HG02938 (cell line): ENCODE measurements at regions not wholly inside any gene's neighbourhood (a gene's known extent, or its start where the extent isn't known, plus 50 kb on each side); places are given as distances from the start of the nearest gene placed in this dataset.
"Not testable (repeated sequence)": the region's sequence is repeated elsewhere in the genome, so short reads cannot be mapped to it uniquely, and the experiment has no call there.

Source experiments
- ATAC-seq: cut with Tn5 transposase; IDR thresholded peaks from one replicate; pipeline ENCODE4 v1.9.1; 2021; ENCODE audit warnings: mild to moderate bottlenecking, moderate library complexity; ENCODE audit not compliant: unreplicated experiment

- not testable (repeated sequence) for ATAC-seq
Measured at GRCh38 chr15:38797506-38797905, 232.9 kb upstream of the RASGRP1 start.

- not testable (repeated sequence) for ATAC-seq
Measured at GRCh38 chr15:38799202-38799601, 234.6 kb upstream of the RASGRP1 start.

- ATAC-seq = no peak
Measured at GRCh38 chr15:38809621-38810020, 245.0 kb upstream of the RASGRP1 start.

GRCh38 chr15:38810686-38811085 lies 246.1 kb upstream of the RASGRP1 start:
- ATAC-seq = no peak

GRCh38 chr15:38814254-38814653 lies 249.6 kb upstream of the RASGRP1 start:
- not testable (repeated sequence) for ATAC-seq

GRCh38 chr15:38814891-38815290 lies 250.3 kb upstream of the RASGRP1 start:
- ATAC-seq = no peak

GRCh38 chr15:38817427-38818156 lies 253.0 kb upstream of the RASGRP1 start:
- ATAC-seq = peak; percentile 86

- ATAC-seq = no peak
Measured at GRCh38 chr15:38818157-38818790, 253.7 kb upstream of the RASGRP1 start.

GRCh38 chr15:38819387-38819950 lies 254.9 kb upstream of the RASGRP1 start:
- ATAC-seq = no peak

- no peak for ATAC-seq
Measured at GRCh38 chr15:38823263-38823662, 258.6 kb upstream of the RASGRP1 start.

GRCh38 chr15:38824719-38825118 lies 260.1 kb upstream of the RASGRP1 start:
- ATAC-seq = no peak

- no peak for ATAC-seq
Measured at GRCh38 chr15:38826880-38827279, 262.3 kb upstream of the RASGRP1 start.

GRCh38 chr15:38828031-38828532 lies 263.5 kb upstream of the RASGRP1 start:
- ATAC-seq = no peak

- ATAC-seq = no peak
Measured at GRCh38 chr15:38829086-38829485, 264.5 kb upstream of the RASGRP1 start.

- ATAC-seq = no peak
Measured at GRCh38 chr15:38842226-38842625, 277.6 kb upstream of the RASGRP1 start.

GRCh38 chr15:38843051-38843501 lies 278.5 kb upstream of the RASGRP1 start:
- no peak for ATAC-seq

- no peak for ATAC-seq
Measured at GRCh38 chr15:38843736-38844590, 279.3 kb upstream of the RASGRP1 start.

GRCh38 chr15:38844736-38845135 lies 280.1 kb upstream of the RASGRP1 start:
- no peak for ATAC-seq

- ATAC-seq = no peak
Measured at GRCh38 chr15:38846346-38846745, 281.7 kb upstream of the RASGRP1 start.

GRCh38 chr15:38847666-38848065 lies 283.1 kb upstream of the RASGRP1 start:
- ATAC-seq = no peak

GRCh38 chr15:38849046-38849445 lies 284.4 kb upstream of the RASGRP1 start:
- no peak for ATAC-seq
